Panc1 (cell line): ENCODE measurements at regions not wholly inside any gene's neighbourhood (a gene's known extent, or its start where the extent isn't known, plus 50 kb on each side); places are given as distances from the start of the nearest gene placed in this dataset.

Experiments
- ATAC-seq: fragments of 200-7000 bp; cut with Tn5 transposase; 2 replicates; pipeline ENCODE4 v1.9.1; 2020; ENCODE audit warnings: mild to moderate bottlenecking, moderate library complexity
- BruUV-seq: library from RNA; stranded (reverse); fragments of 400-500 nt; replicated peaks from 2 replicates; lab custom pipeline; 2021; lab: Mats Ljungman, UMichigan
- CTCF ChIA-PET: fragments of 300-600 bp; sonication (Branson Sonifier 250); formaldehyde crosslinking; loops from one replicate; lab custom pipeline; 2022; ENCODE audit warnings: antibody characterized with exemption; lab: Charles Lee
- POLR2A ChIA-PET: fragments of 300-600 bp; sonication (Branson Sonifier 250); formaldehyde crosslinking; loops from one replicate; lab custom pipeline; 2022; ENCODE audit warnings: antibody characterized with exemption; lab: Charles Lee
- DNase-seq: peaks from one replicate; pipeline ENCODE4 v3.0.0-alpha.2; 2010; ENCODE audit warnings: low read depth, low spot score
- H3K27ac ChIP-seq: 2 replicates; pipeline ENCODE4 v1.5.1; 2011; ENCODE audit warnings: mild to moderate bottlenecking, low read length, inconsistent platforms
- H3K27me3 ChIP-seq: fragments of 200-500 bp; sonication (Bioruptor generic); 2 replicates; pipeline ENCODE4 v1.6.0; 2014; ENCODE audit warnings: low read length, inconsistent platforms; ENCODE audit not compliant: control insufficient read depth, insufficient read depth
- H3K36me3 ChIP-seq: fragments of 200-500 bp; sonication (Bioruptor generic); 2 replicates; pipeline ENCODE4 v1.5.1; 2014; ENCODE audit warnings: inconsistent platforms, mild to moderate bottlenecking, low read length, moderate library complexity; ENCODE audit not compliant: control insufficient read depth, insufficient read depth
- H3K4me1 ChIP-seq: 2 replicates; pipeline ENCODE4 v1.5.1; 2011; ENCODE audit warnings: inconsistent platforms, mild to moderate bottlenecking, low read length, moderate library complexity; ENCODE audit not compliant: control insufficient read depth, insufficient read depth
- H3K4me3 ChIP-seq, 2 experiments: 2 replicates each; pipeline ENCODE4 v1.5.1; 2011 to 2012; ENCODE audit warnings: low read depth in 2 of 2, low read length in 2 of 2, mild to moderate bottlenecking in 2 of 2, inconsistent platforms in 1 of 2, moderate library complexity in 1 of 2
- H3K9me3 ChIP-seq: fragments of 200-500 bp; sonication (Bioruptor generic); 2 replicates; pipeline ENCODE4 v1.5.1; 2014; ENCODE audit warnings: low read depth, mild to moderate bottlenecking, inconsistent platforms, low read length, moderate library complexity; ENCODE audit not compliant: control insufficient read depth, insufficient read depth
- POLR2AphosphoS5 ChIP-seq: IDR thresholded peaks from 2 replicates; pipeline ENCODE4 v1.6.1; 2012; ENCODE audit warnings: mild to moderate bottlenecking, low read depth, low read length, moderate library complexity
- REST ChIP-seq, 2 experiments: IDR thresholded peaks; 2 replicates each; pipeline ENCODE4 v1.6.1; 2011 to 2012; ENCODE audit warnings: low read depth in 2 of 2, control low read depth in 1 of 2, low read length in 1 of 2, mild to moderate bottlenecking in 1 of 2, moderate library complexity in 1 of 2; ENCODE audit not compliant: insufficient read depth in 1 of 2
- SIN3A ChIP-seq: IDR thresholded peaks from 2 replicates; pipeline ENCODE4 v1.6.1; 2012; ENCODE audit warnings: low read depth, mild to moderate bottlenecking, low read length, moderate library complexity, borderline replicate concordance; ENCODE audit not compliant: insufficient read depth
- TCF7L2 ChIP-seq: IDR thresholded peaks from 2 replicates; pipeline ENCODE4 v1.6.1; 2011; ENCODE audit warnings: mild to moderate bottlenecking, low read depth, low read length, inconsistent platforms
- in situ Hi-C: cut with HindIII; loops from 2 replicates; pipeline ENCODE4 v1.10.0; 2016; ENCODE audit warnings: low sequenced_read_pairs, low pct_unique_long_range_greater_than_20kb
- intact Hi-C: fragments of 100-400 bp; cut with micrococcal nuclease; formaldehyde crosslinking; loops from one replicate; pipeline ENCODE4 v1.10.0; 2022; ENCODE audit not compliant: unreplicated experiment
- TF ChIP-seq, protein P1 (sequence below): fragments of 450-650 bp; IDR thresholded peaks from 2 replicates; pipeline ENCODE4 v1.5.1; 2017; ENCODE audit warnings: mild to moderate bottlenecking

DNA sequence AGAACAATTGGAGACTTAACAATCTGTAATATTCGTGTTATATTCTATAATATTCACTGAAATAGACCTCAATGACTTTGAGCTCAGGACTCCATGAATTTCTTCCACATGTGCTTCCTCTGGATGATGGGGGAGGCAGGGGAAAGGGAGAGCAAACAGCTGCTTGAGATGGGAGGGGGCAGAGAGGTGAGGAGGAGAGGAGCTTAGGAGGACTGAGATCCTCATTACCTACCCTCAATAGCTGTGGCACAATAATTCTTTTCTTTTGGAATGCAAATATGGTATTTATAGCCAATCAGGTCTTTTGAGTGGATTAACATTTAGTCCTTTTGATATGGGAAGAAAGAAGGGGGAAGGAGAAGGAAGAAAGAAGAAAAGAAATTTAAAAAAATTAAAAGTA lies 64.1 kb upstream of the ZNF217 start:
- in situ Hi-C loops, result no loop called here
- ATAC-seq (no peak), DNase-seq (no peak)
- H3K4me3 ChIP-seq, result no peak overlapping the region
- peak overlapping the region; percentile 100 for H3K27ac ChIP-seq
- POLR2A ChIA-PET, result no interaction called here
- CTCF ChIA-PET, result no interaction called here
- intact Hi-C loops, result loop anchor here (5.0 kb wide), 1 partner anchor 35 kb away; no protein-coding TSS in a partner anchor
- no peaks in the 10 kb centered on the region for H3K36me3 ChIP-seq
- H3K4me1 ChIP-seq, result peaks cover 67% of the 10 kb centered on the region
- no peaks in the 10 kb centered on the region for H3K27me3 ChIP-seq
- BruUV-seq, result no TSS peak
- TF ChIP-seq REST (IDR thresholded peaks at IDR 0.05; ENCODE audit: insufficient read depth in 1 of 2, low read depth in 2 of 2, low read length in 1 of 2), result no peak
- no peaks in the 10 kb centered on the region for H3K9me3 ChIP-seq

- no TSS peak for BruUV-seq
- H3K4me1 ChIP-seq, result peaks cover 72% of the 10 kb centered on the region
- no peak for DNase-seq
- ATAC-seq, result no peak
- in situ Hi-C loops, result no loop called here
- no peak for TF ChIP-seq REST (IDR thresholded peaks at IDR 0.05; ENCODE audit: insufficient read depth in 1 of 2, low read depth in 2 of 2, low read length in 1 of 2)
- TF ChIP-seq SIN3A, result no peak
- no peak for TF ChIP-seq POLR2AphosphoS5
- TF ChIP-seq, protein P1, sequence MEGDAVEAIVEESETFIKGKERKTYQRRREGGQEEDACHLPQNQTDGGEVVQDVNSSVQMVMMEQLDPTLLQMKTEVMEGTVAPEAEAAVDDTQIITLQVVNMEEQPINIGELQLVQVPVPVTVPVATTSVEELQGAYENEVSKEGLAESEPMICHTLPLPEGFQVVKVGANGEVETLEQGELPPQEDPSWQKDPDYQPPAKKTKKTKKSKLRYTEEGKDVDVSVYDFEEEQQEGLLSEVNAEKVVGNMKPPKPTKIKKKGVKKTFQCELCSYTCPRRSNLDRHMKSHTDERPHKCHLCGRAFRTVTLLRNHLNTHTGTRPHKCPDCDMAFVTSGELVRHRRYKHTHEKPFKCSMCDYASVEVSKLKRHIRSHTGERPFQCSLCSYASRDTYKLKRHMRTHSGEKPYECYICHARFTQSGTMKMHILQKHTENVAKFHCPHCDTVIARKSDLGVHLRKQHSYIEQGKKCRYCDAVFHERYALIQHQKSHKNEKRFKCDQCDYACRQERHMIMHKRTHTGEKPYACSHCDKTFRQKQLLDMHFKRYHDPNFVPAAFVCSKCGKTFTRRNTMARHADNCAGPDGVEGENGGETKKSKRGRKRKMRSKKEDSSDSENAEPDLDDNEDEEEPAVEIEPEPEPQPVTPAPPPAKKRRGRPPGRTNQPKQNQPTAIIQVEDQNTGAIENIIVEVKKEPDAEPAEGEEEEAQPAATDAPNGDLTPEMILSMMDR, result no peak
- no peak for TF ChIP-seq TCF7L2
- no peaks in the 10 kb centered on the region for H3K36me3 ChIP-seq
- no peaks in the 10 kb centered on the region for H3K9me3 ChIP-seq
- H3K4me3 ChIP-seq, result no peak overlapping the region
- CTCF ChIA-PET, result no interaction called here
- intact Hi-C loops, result loop anchor here (5.0 kb wide), 1 partner anchor 35 kb away; no protein-coding TSS in a partner anchor
- POLR2A ChIA-PET, result no interaction called here
- no peaks in the 10 kb centered on the region for H3K27me3 ChIP-seq
- peak overlapping the region; percentile 100 for H3K27ac ChIP-seq
Measured at GRCh38 chr20:53657279-53657678, 63.6 kb upstream of the ZNF217 start.
